Lower leg skin (tissue), 4 donors: ENCODE measurements at regions not wholly inside any gene's neighbourhood (a gene's known extent, or its start where the extent isn't known, plus 50 kb on each side); places are given as distances from the start of the nearest gene placed in this dataset.

ENCODE experiments used
- DNase-seq, 2 donors: peaks; one replicate each; pipeline ENCODE4 v3.0.0-alpha.2; 2019; ENCODE audit warnings: low spot score in 2 of 2
- H3K4me3 ChIP-seq: fragments of 200-600 bp; sonication (generic); 2 replicates; pipeline ENCODE4 v1.5.1; 2017; ENCODE audit warnings: mild to moderate bottlenecking, low read depth; ENCODE audit not compliant: poor library complexity, severe bottlenecking
- CTCF ChIP-seq, 3 donors: fragments of 450-650 bp; IDR thresholded peaks; one replicate each; pipeline ENCODE4 v1.5.1; 2016; ENCODE audit warnings: antibody characterized with exemption in 3 of 3, mild to moderate bottlenecking in 3 of 3, moderate library complexity in 2 of 3
- POLR2A ChIP-seq, 2 donors: fragments of 450-650 bp; IDR thresholded peaks; one replicate each; pipeline ENCODE4 v1.6.1; 2016 to 2017; ENCODE audit warnings: antibody characterized with exemption in 2 of 2, mild to moderate bottlenecking in 1 of 2, moderate library complexity in 1 of 2
- WGBS, 2 donors: methylation state at CpG; one replicate each; pipeline ENCODE4 v1.1.5; 2018; 5-methylcytosine and 5-hydroxymethylcytosine counted together
- intact Hi-C: fragments of 100-400 bp; cut with DNase I; formaldehyde crosslinking; loops from one replicate; pipeline ENCODE4 v1.15.0; 2023; ENCODE audit warnings: low total_unique reads

- WGBS, 2 donors: 74 to 78% methylated on average over 25 to 30 of the region's 30 CpGs
Measured at GRCh38 chr2:239727776-239728600, 297.2 kb downstream of the NDUFA10 start.

GRCh38 chr2:239727182-239727775, 297.9 kb downstream of the NDUFA10 start:
- WGBS, 2 donors: 66 to 75% methylated on average over 16 of the region's 16 CpGs
- intact Hi-C loops: no loop called here
- H3K4me3 ChIP-seq: no peak overlapping the region
- no peak for TF ChIP-seq POLR2A (IDR thresholded peaks at IDR 0.05)
- no peak for TF ChIP-seq CTCF (IDR thresholded peaks at IDR 0.05)
- peak in 1 of 2 donors; percentile 72 for DNase-seq

More at GRCh38 chr2:239727776-239728600, 297.2 kb downstream of the NDUFA10 start:
- no peak overlapping the region for H3K4me3 ChIP-seq
- no peak for TF ChIP-seq POLR2A (IDR thresholded peaks at IDR 0.05)
- TF ChIP-seq CTCF (IDR thresholded peaks at IDR 0.05): no peak
- DNase-seq: peak in 1 of 2 donors; percentile 78
- intact Hi-C loops: no loop called here

- WGBS, 2 donors: 76 to 92% methylated on average over 10 to 12 of the region's 13 CpGs
- DNase-seq: peak in 1 of 2 donors; percentile 73
- no peak for TF ChIP-seq CTCF (IDR thresholded peaks at IDR 0.05)
- no peak for TF ChIP-seq POLR2A (IDR thresholded peaks at IDR 0.05)
- no peak overlapping the region for H3K4me3 ChIP-seq
- intact Hi-C loops: no loop called here
Measured at GRCh38 chr2:239726631-239727181, 298.4 kb downstream of the NDUFA10 start.

- TF ChIP-seq POLR2A (IDR thresholded peaks at IDR 0.05) (no peak), CTCF (IDR thresholded peaks at IDR 0.05) (no peak)
- intact Hi-C loops: no loop called here
- DNase-seq: peak in 1 of 2 donors; percentile 81
- 50 to 66% methylated on average over 17 to 18 of the region's 18 CpGs for WGBS, 2 donors
- no peak overlapping the region for H3K4me3 ChIP-seq
Measured at GRCh38 chr2:239726091-239726591, 299.0 kb downstream of the NDUFA10 start.

- peak in 1 of 2 donors; percentile 67 for DNase-seq
- H3K4me3 ChIP-seq: no peak overlapping the region
- intact Hi-C loops: no loop called here
- WGBS, 2 donors: 86 to 94% methylated on average over 7 of the region's 7 CpGs
- TF ChIP-seq CTCF (IDR thresholded peaks at IDR 0.05): no peak
- TF ChIP-seq POLR2A (IDR thresholded peaks at IDR 0.05): no peak
Measured at GRCh38 chr2:239725551-239725890, 299.6 kb downstream of the NDUFA10 start.
